ENCODE measurements at regions not wholly inside any gene's neighbourhood (a gene's known extent, or its start where the extent isn't known, plus 50 kb on each side); places are given as distances from the start of the nearest gene placed in this dataset.

DNA sequence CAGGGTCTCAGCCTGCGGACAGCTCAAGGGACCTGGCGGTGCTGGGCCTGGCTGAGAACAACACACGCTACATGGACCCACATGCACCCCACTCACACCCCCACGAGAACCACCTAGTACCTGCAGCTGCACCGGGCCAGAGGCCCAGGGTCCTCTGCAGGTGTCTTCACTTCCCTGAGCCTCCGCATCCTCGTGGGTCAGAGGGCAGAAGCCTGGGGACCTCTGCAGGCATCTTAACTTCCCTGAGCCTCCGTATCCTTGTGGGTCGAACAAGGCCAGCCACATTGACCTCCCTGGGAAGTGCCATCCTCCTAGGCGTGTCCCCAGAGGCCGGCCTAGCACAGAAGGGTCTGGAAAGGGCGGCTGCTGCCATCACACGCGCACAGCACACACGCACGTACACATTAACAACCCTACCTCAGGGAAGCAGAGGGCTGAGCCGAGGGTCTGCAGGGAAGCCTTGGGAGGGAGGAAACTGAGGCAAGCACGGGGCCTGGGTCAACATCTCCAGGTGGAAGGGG lies 62.5 kb upstream of the HPCAL1 start:
- ChIA-PET POLR2A (ENCODE audit: low non-redundant PET) (no interaction called here), CTCF (interaction anchor here (0.6 kb wide), 1 partner anchor 154 kb away, joined by 5 read pairs; no protein-coding TSS in a partner anchor)
- no peak overlapping the region for H3K27ac ChIP-seq
- DNase-seq (ENCODE audit: low spot score) = no peak
- TF ChIP-seq, protein P1, sequence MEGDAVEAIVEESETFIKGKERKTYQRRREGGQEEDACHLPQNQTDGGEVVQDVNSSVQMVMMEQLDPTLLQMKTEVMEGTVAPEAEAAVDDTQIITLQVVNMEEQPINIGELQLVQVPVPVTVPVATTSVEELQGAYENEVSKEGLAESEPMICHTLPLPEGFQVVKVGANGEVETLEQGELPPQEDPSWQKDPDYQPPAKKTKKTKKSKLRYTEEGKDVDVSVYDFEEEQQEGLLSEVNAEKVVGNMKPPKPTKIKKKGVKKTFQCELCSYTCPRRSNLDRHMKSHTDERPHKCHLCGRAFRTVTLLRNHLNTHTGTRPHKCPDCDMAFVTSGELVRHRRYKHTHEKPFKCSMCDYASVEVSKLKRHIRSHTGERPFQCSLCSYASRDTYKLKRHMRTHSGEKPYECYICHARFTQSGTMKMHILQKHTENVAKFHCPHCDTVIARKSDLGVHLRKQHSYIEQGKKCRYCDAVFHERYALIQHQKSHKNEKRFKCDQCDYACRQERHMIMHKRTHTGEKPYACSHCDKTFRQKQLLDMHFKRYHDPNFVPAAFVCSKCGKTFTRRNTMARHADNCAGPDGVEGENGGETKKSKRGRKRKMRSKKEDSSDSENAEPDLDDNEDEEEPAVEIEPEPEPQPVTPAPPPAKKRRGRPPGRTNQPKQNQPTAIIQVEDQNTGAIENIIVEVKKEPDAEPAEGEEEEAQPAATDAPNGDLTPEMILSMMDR (conservative IDR thresholded peaks at IDR 0.05; ENCODE audit: low read depth) = no peak

DNA sequence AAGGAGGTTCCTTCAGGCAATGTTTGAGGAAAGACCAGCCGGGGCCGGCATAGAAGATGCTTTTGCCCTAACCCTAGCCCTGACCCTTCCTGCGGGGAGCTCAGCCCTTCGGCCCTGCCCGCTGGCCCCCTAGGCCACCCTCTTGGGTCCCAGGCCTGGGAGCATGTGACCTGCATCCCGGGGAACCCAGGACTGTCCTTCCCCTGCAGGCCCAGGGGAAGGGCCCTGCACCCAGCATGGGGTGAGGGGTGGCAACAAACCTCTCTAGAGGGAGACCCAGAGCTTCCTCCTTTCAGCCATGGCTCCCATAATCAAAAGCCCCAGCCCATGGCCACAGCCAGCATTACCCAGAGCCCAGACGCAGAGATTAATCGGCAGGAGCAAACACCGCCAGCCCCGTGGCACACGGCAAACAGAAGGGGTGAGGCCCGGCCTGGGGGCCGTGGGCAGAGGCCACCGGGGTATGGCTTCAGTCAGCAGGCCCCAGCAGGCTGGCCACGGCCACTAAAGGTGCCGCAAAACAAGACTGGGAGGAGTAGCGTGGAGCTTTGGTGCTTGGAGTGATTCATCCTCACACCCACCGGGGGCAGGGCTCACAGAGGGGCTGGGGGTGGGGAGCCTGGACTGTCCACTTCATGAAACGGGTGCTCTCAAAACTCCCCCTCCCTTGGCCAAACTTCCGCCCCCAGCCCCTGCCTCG lies 61.6 kb upstream of the HPCAL1 start:
- POLR2A ChIA-PET (ENCODE audit: low non-redundant PET) = no interaction called here
- H3K27ac ChIP-seq = no peak overlapping the region
- TF ChIP-seq, protein P1 (conservative IDR thresholded peaks at IDR 0.05; ENCODE audit: low read depth) = no peak
- DNase-seq (ENCODE audit: low spot score) = no peak
- CTCF ChIA-PET = interaction anchor here (0.6 kb wide), 1 partner anchor 153 kb away, joined by 5 read pairs; no protein-coding TSS in a partner anchor

DNA sequence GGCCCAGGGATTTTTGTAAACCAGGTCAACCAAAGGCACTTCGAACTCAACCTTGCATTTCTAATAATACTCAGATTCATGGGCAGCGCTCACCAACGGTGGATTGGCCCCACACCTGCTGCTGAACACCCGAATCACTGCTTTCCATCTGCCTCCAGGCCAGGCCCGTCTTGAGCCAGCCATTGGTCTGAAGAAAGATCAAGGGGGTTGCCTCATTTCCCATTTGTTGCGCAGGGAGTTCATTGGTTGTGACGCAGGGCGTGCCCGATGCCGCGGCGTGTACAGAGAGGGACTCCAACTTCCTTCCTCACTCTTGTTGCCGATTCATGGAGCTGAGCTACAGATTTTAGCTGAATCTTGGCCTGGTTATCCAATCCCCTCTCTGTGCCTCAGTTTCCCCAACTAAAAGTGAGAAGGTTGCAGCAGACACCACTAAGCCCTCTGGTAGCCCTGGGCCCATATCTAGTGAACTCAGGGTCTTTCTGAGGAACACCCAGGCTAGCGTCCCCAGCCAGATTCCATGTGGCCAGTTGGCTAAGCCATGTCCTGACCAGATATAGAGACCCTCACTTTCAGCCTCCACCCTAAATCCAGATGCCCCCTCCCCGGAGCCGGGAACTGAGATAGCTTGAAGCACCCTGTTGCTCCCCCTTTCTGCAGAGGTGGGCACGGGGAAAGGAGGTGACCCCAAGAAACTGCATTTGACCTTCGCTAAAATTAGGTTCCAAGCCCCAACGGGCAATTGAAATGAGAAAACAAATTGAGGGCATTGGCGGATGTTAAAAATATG lies 60.9 kb upstream of the HPCAL1 start:
- DNase-seq (ENCODE audit: low spot score) = no peak
- ChIA-PET CTCF (no interaction called here), POLR2A (ENCODE audit: low non-redundant PET) (no interaction called here)
- H3K27ac ChIP-seq = no peak overlapping the region
- TF ChIP-seq, protein P1 (conservative IDR thresholded peaks at IDR 0.05; ENCODE audit: low read depth) = no peak

DNA sequence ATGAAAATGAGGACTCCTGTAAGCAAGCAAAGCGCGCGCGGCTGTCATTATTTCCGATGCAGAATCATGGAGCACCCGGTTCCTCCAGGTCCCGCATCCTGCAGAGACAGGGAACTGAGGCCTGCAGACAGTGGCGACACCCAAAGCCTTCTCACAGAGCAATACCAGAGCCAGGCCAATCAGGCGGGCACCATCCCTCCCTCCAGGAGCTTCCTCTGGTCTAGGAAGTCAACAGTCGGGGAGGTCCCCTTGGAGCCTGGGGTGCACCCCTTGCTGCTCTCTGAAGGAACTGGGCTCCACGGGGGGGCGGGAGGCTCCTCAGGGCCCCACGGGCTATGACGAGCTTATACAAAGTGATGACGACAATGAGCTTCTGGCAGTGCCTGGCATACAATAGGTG lies 60.3 kb upstream of the HPCAL1 start:
- TF ChIP-seq, protein P1 (conservative IDR thresholded peaks at IDR 0.05; ENCODE audit: low read depth) = no peak
- CTCF ChIA-PET = no interaction called here
- POLR2A ChIA-PET (ENCODE audit: low non-redundant PET) = no interaction called here
- no peak for DNase-seq (ENCODE audit: low spot score)
- H3K27ac ChIP-seq = no peak overlapping the region

DNA sequence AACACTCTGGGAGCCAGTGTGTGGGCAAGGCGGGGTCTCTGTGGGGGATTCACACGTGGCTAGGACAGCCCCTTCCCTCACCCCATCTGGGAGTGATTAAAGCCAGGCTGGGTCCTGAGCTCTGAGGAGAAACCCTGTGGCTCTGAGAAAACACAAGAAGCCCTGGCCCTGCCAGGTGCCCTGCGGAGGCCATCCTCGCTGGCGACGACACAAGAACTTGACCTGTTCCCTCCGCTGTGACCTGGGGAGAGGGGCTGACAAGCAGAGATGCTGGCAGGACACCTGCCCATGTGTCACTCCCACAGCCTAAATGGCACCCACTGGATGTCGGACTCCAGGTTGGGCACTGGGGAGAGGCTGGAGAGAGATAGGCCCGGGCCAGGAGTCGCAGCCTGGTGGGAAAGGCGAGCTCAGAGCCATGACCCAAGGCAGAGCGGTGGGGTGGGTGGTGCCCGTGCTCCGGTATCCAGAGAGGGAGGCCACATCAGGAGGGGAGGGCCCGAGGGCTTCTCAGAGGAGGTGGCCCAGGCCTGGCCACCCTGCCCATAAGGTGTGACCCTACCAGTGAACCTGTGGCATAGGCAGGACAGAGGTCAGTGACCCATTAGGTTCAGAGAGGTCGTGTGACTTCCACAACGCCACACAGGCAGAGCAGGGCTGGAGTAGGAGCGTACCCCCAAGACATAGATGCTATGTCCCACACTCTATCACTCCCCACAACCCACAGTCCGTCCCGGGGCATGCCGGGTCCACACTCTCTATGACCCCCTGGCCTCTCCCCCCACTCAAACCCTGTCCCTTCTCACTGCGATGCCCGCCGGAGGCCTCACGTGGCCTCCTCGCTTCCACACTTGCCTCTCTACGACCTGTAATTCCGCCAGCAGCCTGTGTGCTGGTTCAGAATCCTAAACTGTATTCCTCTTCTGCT lies 59.4 kb upstream of the HPCAL1 start:
- TF ChIP-seq, protein P1 (conservative IDR thresholded peaks at IDR 0.05; ENCODE audit: low read depth) = no peak
- DNase-seq (ENCODE audit: low spot score) = no peak
- no peak overlapping the region for H3K27ac ChIP-seq
- ChIA-PET POLR2A (ENCODE audit: low non-redundant PET) (no interaction called here), CTCF (interaction anchor here (0.5 to 0.7 kb wide), 2 partner anchors 182 to 434 kb away, joined by 3 read pairs; no protein-coding TSS in a partner anchor)

DNA sequence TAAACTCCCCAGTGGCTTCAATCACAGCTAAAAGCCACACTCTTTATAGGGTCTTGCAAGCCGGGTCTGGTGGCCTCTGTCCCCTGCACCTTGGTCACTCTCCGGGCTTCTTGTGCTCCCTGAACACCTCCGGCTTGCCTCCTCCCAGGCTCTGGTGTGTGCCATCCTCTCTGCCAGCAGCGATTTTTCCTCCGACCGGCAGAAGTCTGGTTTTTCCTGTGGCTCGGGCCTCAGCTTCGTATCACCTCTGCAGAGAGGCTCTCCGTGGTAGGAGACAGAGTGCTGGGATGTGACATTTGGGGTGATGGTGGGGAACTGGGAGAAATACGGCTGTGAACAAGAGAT lies 58.8 kb upstream of the HPCAL1 start:
- TF ChIP-seq, protein P1 (conservative IDR thresholded peaks at IDR 0.05; ENCODE audit: low read depth) = no peak
- CTCF ChIA-PET = interaction anchor here (0.7 kb wide), 1 partner anchor 183 kb away, joined by 3 read pairs; no protein-coding TSS in a partner anchor
- no peak overlapping the region for H3K27ac ChIP-seq
- DNase-seq (ENCODE audit: low spot score) = no peak
- POLR2A ChIA-PET (ENCODE audit: low non-redundant PET) = no interaction called here
